Esophagus squamous epithelium (tissue), 5 donors: ENCODE measurements at regions not wholly inside any gene's neighbourhood (a gene's known extent, or its start where the extent isn't known, plus 50 kb on each side); places are given as distances from the start of the nearest gene placed in this dataset.

Experiments used
- DNase-seq: peaks from one replicate; lab custom pipeline; 2025; lab: John Stamatoyannopoulos, UW
- H3K27ac ChIP-seq, 4 donors: fragments of 200-600 bp; sonication (generic); one replicate each; pipeline ENCODE4 v1.5.1; 2016 to 2019; ENCODE audit warnings: mild to moderate bottlenecking in 1 of 4
- H3K27me3 ChIP-seq, 4 donors: fragments of 200-600 bp; sonication (generic); 1 replicate in 3 of 4; 2 replicates in 1 of 4; pipeline versions ENCODE4 v1.5.1 to v1.6.0; 2017 to 2021; ENCODE audit warnings: antibody characterized with exemption in 1 of 4
- H3K36me3 ChIP-seq, 3 donors: fragments of 200-600 bp; sonication (generic); one replicate each; pipeline ENCODE4 v1.5.1; 2016 to 2019
- H3K4me1 ChIP-seq, 3 donors: fragments of 200-600 bp; sonication (generic); one replicate each; pipeline ENCODE4 v1.5.1; 2017 to 2019
- H3K4me3 ChIP-seq, 4 donors: fragments of 200-600 bp; sonication (generic); 1 replicate in 3 of 4; 2 replicates in 1 of 4; pipeline ENCODE4 v1.5.1; 2016 to 2019; ENCODE audit warnings: mild to moderate bottlenecking in 2 of 4, moderate library complexity in 1 of 4
- H3K9me3 ChIP-seq, 3 donors: fragments of 200-600 bp; sonication (generic); one replicate each; pipeline ENCODE4 v1.5.1; 2016 to 2019
- POLR2A ChIP-seq, 4 donors: fragments of 450-650 bp; IDR thresholded peaks; one replicate each; pipeline ENCODE4 v1.6.1; 2017; ENCODE audit warnings: antibody characterized with exemption in 4 of 4, mild to moderate bottlenecking in 4 of 4, moderate library complexity in 3 of 4
- WGBS, 2 donors: methylation state at CpG; one replicate each; pipeline ENCODE4 v1.1.5; 2018; 5-methylcytosine and 5-hydroxymethylcytosine counted together
- intact Hi-C: fragments of 100-400 bp; cut with DNase I; formaldehyde crosslinking; loops from one replicate; pipeline ENCODE4 v1.15.0; 2022
- TF ChIP-seq, protein P1 (sequence below), 6 experiments: fragments of 450-650 bp in 4 of 6; fragments of 200-600 bp in 2 of 6; sonication (generic) in 2 of 6; IDR thresholded peaks; one replicate each; pipeline ENCODE4 v1.5.1; 2016 to 2019; ENCODE audit warnings: antibody characterized with exemption in 6 of 6, mild to moderate bottlenecking in 4 of 6, moderate library complexity in 4 of 6
- donor health status: DM: yes; HTN: yes; CAD: no.

- 76 to 96% methylated on average over 1 of the region's 1 CpG for WGBS, 2 donors
- H3K36me3 ChIP-seq, result no peaks in the 10 kb centered on the region
- H3K4me3 ChIP-seq, result no peak overlapping the region
- TF ChIP-seq, protein P1, sequence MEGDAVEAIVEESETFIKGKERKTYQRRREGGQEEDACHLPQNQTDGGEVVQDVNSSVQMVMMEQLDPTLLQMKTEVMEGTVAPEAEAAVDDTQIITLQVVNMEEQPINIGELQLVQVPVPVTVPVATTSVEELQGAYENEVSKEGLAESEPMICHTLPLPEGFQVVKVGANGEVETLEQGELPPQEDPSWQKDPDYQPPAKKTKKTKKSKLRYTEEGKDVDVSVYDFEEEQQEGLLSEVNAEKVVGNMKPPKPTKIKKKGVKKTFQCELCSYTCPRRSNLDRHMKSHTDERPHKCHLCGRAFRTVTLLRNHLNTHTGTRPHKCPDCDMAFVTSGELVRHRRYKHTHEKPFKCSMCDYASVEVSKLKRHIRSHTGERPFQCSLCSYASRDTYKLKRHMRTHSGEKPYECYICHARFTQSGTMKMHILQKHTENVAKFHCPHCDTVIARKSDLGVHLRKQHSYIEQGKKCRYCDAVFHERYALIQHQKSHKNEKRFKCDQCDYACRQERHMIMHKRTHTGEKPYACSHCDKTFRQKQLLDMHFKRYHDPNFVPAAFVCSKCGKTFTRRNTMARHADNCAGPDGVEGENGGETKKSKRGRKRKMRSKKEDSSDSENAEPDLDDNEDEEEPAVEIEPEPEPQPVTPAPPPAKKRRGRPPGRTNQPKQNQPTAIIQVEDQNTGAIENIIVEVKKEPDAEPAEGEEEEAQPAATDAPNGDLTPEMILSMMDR (IDR thresholded peaks at IDR 0.05), result no peak
- no peak for TF ChIP-seq POLR2A (IDR thresholded peaks at IDR 0.05)
- DNase-seq, result no peak
- no peaks in the 10 kb centered on the region for H3K9me3 ChIP-seq
- H3K27me3 ChIP-seq, result no peaks in the 10 kb centered on the region
- intact Hi-C loops, result no loop called here
- no peak overlapping the region for H3K27ac ChIP-seq
- H3K4me1 ChIP-seq, result no peaks in the 10 kb centered on the region
These were observed 116.8 kb upstream of the INHBA start for GRCh38 chr7:41819645-41820044.

GRCh38 chr7:41818765-41819398 is 116.0 kb upstream of the INHBA start:
- intact Hi-C loops, result no loop called here
- Histone ChIP-seq H3K4me1 (no peaks in the 10 kb centered on the region), H3K4me3 (no peak overlapping the region), H3K27ac (no peak overlapping the region), H3K9me3 (no peaks in the 10 kb centered on the region), H3K36me3 (no peaks in the 10 kb centered on the region), H3K27me3 (no peaks in the 10 kb centered on the region)
- 61 to 82% methylated on average over 1 of the region's 1 CpG for WGBS, 2 donors
- TF ChIP-seq, protein P1 (IDR thresholded peaks at IDR 0.05), result no peak
- TF ChIP-seq POLR2A (IDR thresholded peaks at IDR 0.05), result no peak
- DNase-seq, result no peak

GRCh38 chr7:41817386-41817785 is 114.5 kb upstream of the INHBA start:
- Histone ChIP-seq H3K4me3 (no peak overlapping the region), H3K4me1 (no peaks in the 10 kb centered on the region), H3K36me3 (no peaks in the 10 kb centered on the region), H3K27ac (no peak overlapping the region), H3K27me3 (no peaks in the 10 kb centered on the region), H3K9me3 (no peaks in the 10 kb centered on the region)
- DNase-seq, result no peak
- intact Hi-C loops, result no loop called here
- 57 to 61% methylated on average over 2 of the region's 2 CpGs for WGBS, 2 donors
- no peak for TF ChIP-seq POLR2A (IDR thresholded peaks at IDR 0.05)
- TF ChIP-seq, protein P1 (IDR thresholded peaks at IDR 0.05), result no peak

GRCh38 chr7:41816111-41816510 is 113.2 kb upstream of the INHBA start:
- no peaks in the 10 kb centered on the region for H3K27me3 ChIP-seq
- no peak for DNase-seq
- no peak overlapping the region for H3K27ac ChIP-seq
- H3K4me3 ChIP-seq, result no peak overlapping the region
- WGBS, 2 donors, result 33 to 71% methylated on average over 1 to 4 of the region's 4 CpGs
- H3K36me3 ChIP-seq, result no peaks in the 10 kb centered on the region
- H3K9me3 ChIP-seq, result no peaks in the 10 kb centered on the region
- intact Hi-C loops, result no loop called here
- no peaks in the 10 kb centered on the region for H3K4me1 ChIP-seq
- TF ChIP-seq, protein P1 (IDR thresholded peaks at IDR 0.05), result no peak
- TF ChIP-seq POLR2A (IDR thresholded peaks at IDR 0.05), result no peak

DNA sequence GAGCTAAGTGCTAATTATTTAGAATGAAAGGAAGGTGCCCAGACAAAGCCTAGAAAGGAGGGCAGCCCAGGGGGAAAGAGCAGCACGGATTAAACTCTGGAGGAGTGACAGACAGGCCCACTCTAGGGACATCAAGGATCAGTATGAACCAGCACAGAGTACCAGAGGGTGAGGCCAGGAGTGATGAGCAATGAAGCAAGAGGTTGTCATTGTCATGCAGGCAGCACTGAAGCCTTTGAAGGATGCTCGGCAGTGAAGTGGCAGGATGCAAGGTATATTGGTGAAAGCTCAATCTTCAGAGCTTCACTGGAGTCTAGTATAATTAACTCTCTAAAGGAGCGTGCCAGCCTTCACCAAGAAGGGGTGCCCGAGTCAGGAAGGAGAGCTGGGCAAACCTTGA is 112.0 kb upstream of the INHBA start:
- H3K27ac ChIP-seq, result no peak overlapping the region
- H3K9me3 ChIP-seq, result no peaks in the 10 kb centered on the region
- DNase-seq, result no peak
- H3K27me3 ChIP-seq, result no peaks in the 10 kb centered on the region
- no peaks in the 10 kb centered on the region for H3K4me1 ChIP-seq
- no peaks in the 10 kb centered on the region for H3K36me3 ChIP-seq
- intact Hi-C loops, result no loop called here
- WGBS, 2 donors, result 60 to 69% methylated on average over 4 of the region's 4 CpGs
- H3K4me3 ChIP-seq, result no peak overlapping the region
- TF ChIP-seq POLR2A (IDR thresholded peaks at IDR 0.05), result no peak
- TF ChIP-seq, protein P1 (IDR thresholded peaks at IDR 0.05), result no peak
